ENCODE measurements at regions not wholly inside any gene's neighbourhood (a gene's known extent, or its start where the extent isn't known, plus 50 kb on each side); places are given as distances from the start of the nearest gene placed in this dataset.

DNA sequence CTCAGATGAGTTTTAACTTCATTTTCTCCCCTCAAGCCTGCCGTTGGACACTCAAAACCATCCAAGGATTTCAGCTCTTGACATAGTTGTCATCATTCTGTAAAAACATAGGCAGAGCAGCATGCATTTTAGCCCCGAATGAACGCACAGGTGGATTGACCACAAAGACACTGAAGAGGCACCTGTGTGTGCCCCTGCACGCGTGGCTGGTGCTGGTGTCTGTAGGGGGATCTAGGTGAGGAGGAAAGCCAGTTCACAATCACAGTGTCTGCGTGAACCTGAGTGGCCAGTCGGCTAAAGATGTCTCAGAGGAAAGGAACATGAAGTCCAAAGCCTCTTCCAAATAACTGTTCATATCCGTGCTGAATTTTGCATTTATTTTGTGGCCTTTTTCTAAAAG lies 309.2 kb downstream of the QKI start:
- no peak overlapping the region for H3K4me3 Mint-ChIP-seq
- H3K36me3 Mint-ChIP-seq (ENCODE audit: low read depth), result no peaks in the 10 kb centered on the region
- intact Hi-C loops (cut with micrococcal nuclease), result no loop called here
- no peaks in the 10 kb centered on the region for H3K9me3 Mint-ChIP-seq
- H3K4me1 Mint-ChIP-seq, result no peaks in the 10 kb centered on the region
- H3K27me3 Mint-ChIP-seq, result no peaks in the 10 kb centered on the region
- H3K27ac Mint-ChIP-seq, result no peak overlapping the region
- no peak for DNase-seq

DNA sequence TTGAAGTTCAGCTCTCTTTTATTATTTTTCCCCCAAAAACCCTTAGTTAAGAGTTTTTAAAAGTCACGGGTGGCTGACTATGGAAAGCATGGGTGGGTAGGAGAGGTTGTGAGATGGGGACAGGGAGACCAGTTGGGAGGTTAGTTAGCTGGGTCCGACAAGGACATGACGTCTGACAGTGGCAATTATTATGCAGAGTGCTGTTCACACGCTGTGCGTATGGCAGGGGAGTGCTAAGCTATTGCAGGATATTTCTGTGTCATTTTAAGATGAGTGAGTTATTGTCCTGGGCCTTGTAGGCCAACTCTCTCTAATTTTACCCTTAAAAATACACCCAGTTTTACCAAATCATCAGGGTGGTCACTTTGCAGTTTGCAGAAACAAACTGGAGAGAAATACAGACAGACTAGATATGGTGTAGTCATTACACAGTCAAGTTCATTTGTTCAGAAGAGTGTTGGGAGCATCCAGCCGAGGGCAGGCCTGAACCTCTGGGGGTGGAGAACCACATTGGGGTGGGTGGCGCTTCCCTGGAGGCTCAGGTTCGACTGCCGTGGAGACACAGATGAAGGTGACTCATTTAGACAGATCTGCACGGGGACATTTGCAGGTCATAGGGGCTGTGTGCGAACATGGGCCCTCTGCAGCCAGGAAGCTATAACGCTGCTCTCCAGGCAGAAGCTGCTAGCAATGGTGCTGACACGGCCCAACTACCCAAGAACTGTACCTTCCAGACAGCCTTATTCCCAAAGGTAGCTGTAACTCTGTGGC lies 307.6 kb downstream of the QKI start:
- no peak for DNase-seq
- no peaks in the 10 kb centered on the region for H3K4me1 Mint-ChIP-seq
- no peak overlapping the region for H3K4me3 Mint-ChIP-seq
- H3K27ac Mint-ChIP-seq, result no peak overlapping the region
- intact Hi-C loops (cut with micrococcal nuclease), result no loop called here
- no peaks in the 10 kb centered on the region for H3K36me3 Mint-ChIP-seq (ENCODE audit: low read depth)
- H3K27me3 Mint-ChIP-seq, result no peaks in the 10 kb centered on the region
- H3K9me3 Mint-ChIP-seq, result no peaks in the 10 kb centered on the region

DNA sequence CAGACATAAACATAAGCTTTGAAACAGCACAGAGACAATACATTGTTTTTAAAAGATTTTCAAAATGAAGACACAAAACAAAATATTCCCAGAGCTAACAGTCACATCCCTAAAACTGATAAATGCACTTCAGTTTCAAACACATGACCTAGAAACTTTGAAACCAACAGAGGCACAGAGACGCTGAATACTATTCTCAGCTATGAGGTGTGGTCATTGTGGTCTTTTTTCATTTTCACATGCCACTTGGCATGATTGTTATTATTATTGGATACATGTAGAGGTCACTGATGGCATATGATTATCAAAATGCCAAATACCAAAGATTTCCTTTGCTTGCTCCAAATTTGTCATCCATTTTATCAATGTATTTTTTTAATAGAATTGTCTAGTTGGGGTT lies 306.9 kb downstream of the QKI start:
- Mint-ChIP-seq H3K36me3 (ENCODE audit: low read depth) (no peaks in the 10 kb centered on the region), H3K4me3 (no peak overlapping the region), H3K9me3 (no peaks in the 10 kb centered on the region), H3K4me1 (no peaks in the 10 kb centered on the region), H3K27ac (no peak overlapping the region), H3K27me3 (no peaks in the 10 kb centered on the region)
- intact Hi-C loops (cut with micrococcal nuclease), result no loop called here
- DNase-seq, result no peak

DNA sequence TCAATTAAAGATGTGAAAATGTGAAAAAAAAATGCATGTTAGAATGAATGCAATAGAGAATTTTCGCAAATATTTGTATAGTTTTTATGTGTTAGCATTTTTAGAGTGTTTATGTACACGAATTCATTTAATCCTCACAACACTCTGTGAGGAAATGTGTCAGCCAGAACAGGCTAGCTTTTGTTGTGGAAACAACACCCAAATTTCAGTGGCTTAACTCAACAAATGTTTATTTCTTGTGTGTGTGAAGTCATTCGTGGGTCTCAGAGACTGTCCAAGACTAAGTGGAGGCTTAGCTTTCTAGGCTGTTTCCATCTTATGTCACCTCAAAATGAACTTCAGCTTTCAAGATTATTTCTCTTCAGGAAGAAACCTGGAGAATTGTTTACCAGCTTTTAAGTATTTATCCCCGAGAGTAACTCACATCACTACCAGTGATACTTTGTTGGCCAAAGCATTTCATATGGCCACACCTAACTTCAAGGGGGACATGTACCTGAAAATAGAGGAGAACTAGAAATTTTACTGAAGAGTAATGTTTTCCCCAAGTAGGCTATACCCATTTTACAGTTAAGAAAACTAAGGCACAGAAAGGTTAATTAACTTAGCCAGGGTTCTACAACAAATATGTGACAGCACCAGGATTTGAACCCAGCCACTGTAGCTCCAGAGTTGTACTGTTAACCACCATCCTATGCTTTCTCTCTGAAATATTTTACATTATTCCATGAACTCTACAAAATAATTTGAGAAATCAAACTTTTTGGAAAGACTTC lies 306.1 kb downstream of the QKI start:
- Mint-ChIP-seq H3K36me3 (ENCODE audit: low read depth) (no peaks in the 10 kb centered on the region), H3K27ac (no peak overlapping the region), H3K27me3 (no peaks in the 10 kb centered on the region), H3K9me3 (no peaks in the 10 kb centered on the region), H3K4me3 (no peak overlapping the region), H3K4me1 (no peaks in the 10 kb centered on the region)
- intact Hi-C loops (cut with micrococcal nuclease), result no loop called here
- no peak for DNase-seq

DNA sequence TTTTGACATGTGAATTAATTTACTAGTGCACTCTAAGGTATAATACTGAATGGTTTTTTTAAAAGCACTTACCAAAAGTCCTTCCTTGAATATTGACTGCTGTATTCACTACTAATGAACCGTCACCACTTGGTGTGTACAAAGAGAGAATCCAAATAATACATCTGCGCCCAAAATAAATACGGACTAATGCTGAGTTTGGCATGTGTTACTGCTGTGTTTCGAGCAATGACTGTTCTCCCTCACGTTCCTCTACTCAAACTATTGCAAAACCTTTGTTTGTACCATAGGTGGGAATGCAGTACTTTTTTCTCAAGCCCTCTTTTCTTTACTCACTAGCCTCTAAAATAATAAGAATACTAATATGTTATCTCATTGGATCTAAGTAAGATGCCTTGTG lies 305.5 kb downstream of the QKI start:
- Mint-ChIP-seq H3K27me3 (no peaks in the 10 kb centered on the region), H3K9me3 (no peaks in the 10 kb centered on the region), H3K36me3 (ENCODE audit: low read depth) (no peaks in the 10 kb centered on the region), H3K4me1 (no peaks in the 10 kb centered on the region), H3K4me3 (no peak overlapping the region), H3K27ac (no peak overlapping the region)
- intact Hi-C loops (cut with micrococcal nuclease), result no loop called here
- no peak for DNase-seq

DNA sequence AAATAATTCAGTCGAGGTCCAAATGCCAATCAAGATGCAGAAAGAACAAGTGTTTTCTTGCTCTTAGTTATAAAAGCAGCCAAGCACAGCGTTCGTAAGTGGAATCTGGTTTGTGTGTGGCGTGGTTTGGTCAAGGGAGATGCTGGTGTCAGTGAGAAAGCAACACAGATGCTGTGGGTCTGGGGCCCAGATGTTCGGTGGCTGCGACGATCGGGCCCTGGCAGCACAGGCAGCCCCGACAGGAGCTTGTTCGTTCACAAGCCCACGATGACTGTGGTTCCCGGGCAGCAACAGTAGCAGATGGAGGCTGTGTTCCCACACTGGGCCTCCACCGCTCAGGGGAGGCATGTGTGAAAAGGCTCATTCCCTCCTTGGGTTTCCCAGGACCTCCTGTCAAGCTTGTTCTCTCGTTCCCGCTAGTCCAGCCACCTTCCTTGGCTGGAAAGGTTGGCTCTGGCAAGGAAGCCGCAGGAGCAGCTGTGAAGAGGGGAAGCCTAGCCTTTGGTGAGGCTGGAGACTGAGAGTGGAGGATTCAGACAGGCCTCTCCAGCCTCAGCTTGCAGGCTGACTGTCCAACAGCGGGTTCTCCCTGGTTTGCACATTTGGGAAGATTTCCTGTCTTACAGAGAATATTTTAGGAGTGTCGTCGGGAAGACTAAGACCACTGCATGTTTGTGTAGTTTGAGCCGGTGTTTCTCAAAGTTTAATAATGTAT lies 304.7 kb downstream of the QKI start:
- H3K27me3 Mint-ChIP-seq, result no peaks in the 10 kb centered on the region
- intact Hi-C loops (cut with micrococcal nuclease), result no loop called here
- H3K27ac Mint-ChIP-seq, result no peak overlapping the region
- H3K4me1 Mint-ChIP-seq, result no peaks in the 10 kb centered on the region
- no peaks in the 10 kb centered on the region for H3K36me3 Mint-ChIP-seq (ENCODE audit: low read depth)
- no peak for DNase-seq
- no peaks in the 10 kb centered on the region for H3K9me3 Mint-ChIP-seq
- no peak overlapping the region for H3K4me3 Mint-ChIP-seq

DNA sequence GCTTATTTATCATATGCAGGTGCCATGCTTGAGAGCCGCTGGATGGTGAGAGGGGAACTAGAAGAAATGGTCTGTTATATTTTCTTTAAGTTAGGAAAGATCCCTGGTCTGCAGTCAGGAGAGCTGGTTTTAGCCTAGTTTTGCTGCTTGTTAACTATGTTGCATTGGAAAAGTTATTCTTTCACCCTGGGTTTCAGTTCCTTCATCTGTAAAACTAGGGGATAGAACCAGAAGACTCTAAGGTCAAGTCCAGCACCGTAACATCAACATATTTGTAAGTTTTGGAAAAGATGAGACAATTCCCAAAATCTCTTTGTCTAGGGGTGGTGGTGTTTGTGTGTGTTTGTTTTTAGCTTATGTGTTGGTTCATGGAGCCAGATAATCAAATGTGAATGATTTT lies 304.0 kb downstream of the QKI start:
- Mint-ChIP-seq H3K27ac (no peak overlapping the region), H3K4me1 (no peaks in the 10 kb centered on the region), H3K27me3 (no peaks in the 10 kb centered on the region), H3K4me3 (no peak overlapping the region), H3K36me3 (ENCODE audit: low read depth) (no peaks in the 10 kb centered on the region), H3K9me3 (no peaks in the 10 kb centered on the region)
- no peak for DNase-seq
- intact Hi-C loops (cut with micrococcal nuclease), result no loop called here

DNA sequence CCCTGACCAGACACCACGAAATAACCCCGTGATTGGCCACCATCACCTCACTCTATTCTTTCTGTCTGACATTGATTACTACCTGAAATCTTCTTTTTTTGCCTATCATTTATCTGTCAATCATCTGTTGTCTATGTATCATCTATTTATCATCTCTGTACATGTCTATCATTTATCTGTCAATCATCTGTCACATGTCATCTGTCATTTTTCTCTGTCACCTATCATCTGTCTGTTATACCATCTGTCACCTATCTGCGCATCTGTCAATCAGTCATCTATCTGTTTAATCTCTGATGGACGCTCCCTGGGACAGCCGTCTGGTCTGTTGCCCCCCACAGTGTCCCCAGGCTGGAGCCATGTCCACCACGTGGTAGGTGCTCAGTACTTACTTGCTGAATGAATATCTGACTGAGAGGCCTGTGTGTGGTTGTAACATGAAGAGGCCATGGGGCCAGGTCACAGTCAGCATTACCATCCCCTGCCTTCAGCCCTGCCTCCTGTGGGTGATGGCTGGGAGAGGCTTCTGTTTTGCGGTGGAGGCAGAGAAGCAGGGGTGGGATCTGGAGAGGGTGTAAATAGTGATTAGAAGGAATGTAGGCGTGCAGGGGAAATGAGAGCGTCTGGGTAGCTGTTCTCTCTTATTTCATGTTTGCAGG lies 302.7 kb downstream of the QKI start:
- H3K36me3 Mint-ChIP-seq (ENCODE audit: low read depth), result no peaks in the 10 kb centered on the region
- intact Hi-C loops (cut with micrococcal nuclease), result no loop called here
- no peak overlapping the region for H3K27ac Mint-ChIP-seq
- H3K27me3 Mint-ChIP-seq, result no peaks in the 10 kb centered on the region
- no peaks in the 10 kb centered on the region for H3K4me1 Mint-ChIP-seq
- H3K9me3 Mint-ChIP-seq, result no peaks in the 10 kb centered on the region
- DNase-seq, result no peak
- no peak overlapping the region for H3K4me3 Mint-ChIP-seq

DNA sequence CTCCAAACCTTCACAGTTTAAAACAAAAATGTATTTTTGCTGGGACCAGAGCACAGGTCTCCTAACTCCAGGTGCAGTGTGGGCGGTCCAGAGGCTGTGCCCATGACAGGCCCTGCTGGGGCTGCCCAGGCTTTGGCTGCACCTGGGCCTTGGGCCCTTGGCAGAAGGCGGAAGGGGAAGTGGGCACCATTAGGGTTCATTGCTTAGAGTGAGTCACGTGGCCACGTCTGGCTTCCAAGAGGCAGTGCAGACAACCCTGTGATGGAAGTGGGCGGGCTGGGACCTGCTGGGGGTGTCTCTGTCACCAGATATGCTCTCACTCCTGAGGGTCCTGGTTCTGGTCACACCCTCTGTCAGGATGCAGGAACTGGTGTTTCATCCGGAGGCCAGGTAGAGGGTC lies 302.2 kb downstream of the QKI start:
- Mint-ChIP-seq H3K27ac (no peak overlapping the region), H3K27me3 (no peaks in the 10 kb centered on the region), H3K36me3 (ENCODE audit: low read depth) (no peaks in the 10 kb centered on the region), H3K9me3 (no peaks in the 10 kb centered on the region), H3K4me3 (no peak overlapping the region), H3K4me1 (no peaks in the 10 kb centered on the region)
- no peak for DNase-seq
- intact Hi-C loops (cut with micrococcal nuclease), result no loop called here

DNA sequence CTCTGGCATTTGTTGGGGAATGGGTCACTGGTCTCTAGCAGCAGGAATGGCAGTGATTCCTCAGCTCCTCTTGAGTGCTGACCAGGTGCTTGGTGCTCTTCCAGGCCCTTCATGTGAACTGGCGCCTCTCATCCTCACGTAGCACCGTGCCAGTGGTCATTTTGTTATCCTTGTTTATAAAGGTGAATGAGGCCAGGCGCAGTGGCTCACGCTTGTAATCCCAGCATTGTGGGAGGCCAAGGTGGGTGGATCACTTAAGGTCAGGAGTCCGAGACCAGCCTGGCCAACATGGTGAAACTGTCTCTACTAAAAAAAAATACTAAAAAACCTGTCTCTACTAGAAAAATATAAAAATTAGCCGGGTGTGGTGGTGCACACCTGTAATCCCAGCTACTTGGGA lies 301.3 kb downstream of the QKI start:
- H3K27me3 Mint-ChIP-seq, result peaks cover 3% of the 10 kb centered on the region
- H3K4me3 Mint-ChIP-seq, result no peak overlapping the region
- no peak for DNase-seq
- H3K27ac Mint-ChIP-seq, result no peak overlapping the region
- H3K9me3 Mint-ChIP-seq, result no peaks in the 10 kb centered on the region
- no peaks in the 10 kb centered on the region for H3K36me3 Mint-ChIP-seq (ENCODE audit: low read depth)
- intact Hi-C loops (cut with micrococcal nuclease), result no loop called here
- H3K4me1 Mint-ChIP-seq, result no peaks in the 10 kb centered on the region

DNA sequence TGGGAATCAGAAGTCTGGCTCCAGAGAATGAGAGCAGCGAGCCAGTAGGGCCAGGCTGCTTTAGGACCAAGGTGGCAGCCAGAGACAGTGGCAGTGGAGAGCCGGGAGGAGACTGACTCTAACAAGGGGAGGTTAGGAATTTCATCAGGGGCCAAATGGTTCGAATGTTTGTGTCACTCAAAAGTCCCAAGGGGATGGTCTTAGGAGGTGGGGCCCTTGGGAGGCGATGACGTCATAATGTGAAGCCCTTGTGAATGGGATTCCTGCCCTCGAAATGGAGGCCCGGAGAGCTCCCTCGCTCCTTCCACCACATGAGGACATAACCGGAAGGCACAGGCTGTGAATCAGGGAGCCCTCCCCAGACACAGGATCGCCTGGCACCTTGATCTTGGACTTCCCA lies 299.7 kb downstream of the QKI start:
- H3K27ac Mint-ChIP-seq, result no peak overlapping the region
- intact Hi-C loops (cut with micrococcal nuclease), result no loop called here
- no peak for DNase-seq
- no peaks in the 10 kb centered on the region for H3K4me1 Mint-ChIP-seq
- H3K4me3 Mint-ChIP-seq, result no peak overlapping the region
- no peaks in the 10 kb centered on the region for H3K9me3 Mint-ChIP-seq
- H3K27me3 Mint-ChIP-seq, result peaks cover 3% of the 10 kb centered on the region
- H3K36me3 Mint-ChIP-seq (ENCODE audit: low read depth), result no peaks in the 10 kb centered on the region

DNA sequence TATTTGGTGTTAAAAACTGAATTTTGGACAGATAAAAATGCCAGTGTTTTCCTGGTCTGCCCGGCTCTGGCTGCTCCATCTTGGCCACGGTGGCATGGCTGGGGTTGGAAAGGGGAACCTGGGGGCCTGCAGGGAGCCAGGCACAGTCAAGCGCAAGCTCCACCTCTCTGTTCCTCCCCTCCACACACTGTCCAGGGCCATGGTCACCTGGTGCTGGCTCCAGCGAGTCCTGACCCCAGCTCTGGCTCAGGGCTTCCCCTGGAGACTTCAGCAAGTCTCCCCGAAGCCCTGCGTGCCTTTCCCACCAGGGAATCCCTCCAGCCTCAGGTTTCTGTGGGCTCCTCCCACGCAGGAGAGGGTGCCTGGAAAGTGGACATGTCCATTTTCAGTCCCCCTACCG lies 298.5 kb downstream of the QKI start:
- no peak for DNase-seq
- H3K4me1 Mint-ChIP-seq, result no peaks in the 10 kb centered on the region
- H3K27ac Mint-ChIP-seq, result no peak overlapping the region
- intact Hi-C loops (cut with micrococcal nuclease), result no loop called here
- H3K36me3 Mint-ChIP-seq (ENCODE audit: low read depth), result no peaks in the 10 kb centered on the region
- peaks cover 3% of the 10 kb centered on the region for H3K27me3 Mint-ChIP-seq
- no peak overlapping the region for H3K4me3 Mint-ChIP-seq
- no peaks in the 10 kb centered on the region for H3K9me3 Mint-ChIP-seq

DNA sequence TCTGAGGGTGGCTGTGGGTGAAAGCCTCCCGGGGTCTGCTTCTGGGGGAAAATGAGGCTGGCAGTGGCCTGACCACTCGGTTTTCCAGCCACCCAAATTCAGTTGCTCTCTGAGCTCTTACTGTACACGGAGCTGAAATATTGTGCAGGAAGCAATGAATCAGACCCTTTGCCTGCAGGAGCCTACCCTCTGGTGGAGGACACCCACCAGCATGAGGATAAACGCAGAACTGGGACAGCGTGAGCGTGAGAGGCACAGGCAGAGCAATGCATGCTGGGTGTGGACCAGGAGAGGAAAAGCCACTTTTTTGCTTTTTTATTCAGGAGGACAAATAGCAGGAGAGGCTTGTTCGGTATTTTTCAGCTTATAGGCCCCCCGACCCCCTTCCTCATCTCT lies 298.0 kb downstream of the QKI start:
- H3K36me3 Mint-ChIP-seq (ENCODE audit: low read depth), result no peaks in the 10 kb centered on the region
- H3K9me3 Mint-ChIP-seq, result no peaks in the 10 kb centered on the region
- H3K27me3 Mint-ChIP-seq, result peaks cover 3% of the 10 kb centered on the region
- H3K27ac Mint-ChIP-seq, result no peak overlapping the region
- DNase-seq, result no peak
- intact Hi-C loops (cut with micrococcal nuclease), result no loop called here
- no peak overlapping the region for H3K4me3 Mint-ChIP-seq
- H3K4me1 Mint-ChIP-seq, result no peaks in the 10 kb centered on the region
